HG02884 (cell line): ENCODE measurements at regions not wholly inside any gene's neighbourhood (a gene's known extent, or its start where the extent isn't known, plus 50 kb on each side); places are given as distances from the start of the nearest gene placed in this dataset.

ENCODE experiments used
- ATAC-seq: cut with Tn5 transposase; IDR thresholded peaks from one replicate; pipeline ENCODE4 v1.9.1; 2021; ENCODE audit warnings: mild to moderate bottlenecking, moderate library complexity; ENCODE audit not compliant: unreplicated experiment

- ATAC-seq, result no peak
These were observed 92.5 kb upstream of the NCK2 start for GRCh38 chr2:105652014-105652796.

- ATAC-seq, result no peak
These were observed 95.2 kb upstream of the NCK2 start for GRCh38 chr2:105649534-105649933.

GRCh38 chr2:105647731-105648130 lies 97.0 kb upstream of the NCK2 start:
- no peak for ATAC-seq

GRCh38 chr2:105646774-105647076 lies 98.0 kb upstream of the NCK2 start:
- no peak for ATAC-seq

GRCh38 chr2:105645938-105646773 lies 98.6 kb upstream of the NCK2 start:
- ATAC-seq, result no peak

GRCh38 chr2:105645031-105645937 lies 99.4 kb upstream of the NCK2 start:
- no peak for ATAC-seq

- ATAC-seq, result no peak
These were observed 100.3 kb upstream of the NCK2 start for GRCh38 chr2:105644174-105644980.

- ATAC-seq, result no peak
These were observed 101.1 kb upstream of the NCK2 start for GRCh38 chr2:105643405-105644173.

- ATAC-seq, result no peak
These were observed 103.3 kb upstream of the NCK2 start for GRCh38 chr2:105641389-105641811.

- no peak for ATAC-seq
These were observed 104.5 kb upstream of the NCK2 start for GRCh38 chr2:105640246-105640645.

GRCh38 chr2:105636109-105636740 lies 108.5 kb upstream of the NCK2 start:
- no peak for ATAC-seq

- no peak for ATAC-seq
These were observed 109.1 kb upstream of the NCK2 start for GRCh38 chr2:105635564-105635963.

GRCh38 chr2:105634198-105634597 lies 110.5 kb upstream of the NCK2 start:
- no peak for ATAC-seq

GRCh38 chr2:105631922-105632321 lies 112.8 kb upstream of the NCK2 start:
- ATAC-seq, result no peak

GRCh38 chr2:105631011-105631410 lies 113.7 kb upstream of the NCK2 start:
- no peak for ATAC-seq

GRCh38 chr2:105629634-105630033 lies 115.1 kb upstream of the NCK2 start:
- no peak for ATAC-seq

GRCh38 chr2:105627534-105627933 lies 117.2 kb upstream of the NCK2 start:
- ATAC-seq, result no peak

- no peak for ATAC-seq
These were observed 117.8 kb upstream of the NCK2 start for GRCh38 chr2:105626966-105627340.
